ENCODE measurements at regions not wholly inside any gene's neighbourhood (a gene's known extent, or its start where the extent isn't known, plus 50 kb on each side); places are given as distances from the start of the nearest gene placed in this dataset.

- TF ChIP-seq POLR2A (IDR thresholded peaks at IDR 0.05) (no peak), CTCF (IDR thresholded peaks at IDR 0.05) (no peak), POLR2AphosphoS5 (IDR thresholded peaks at IDR 0.05) (no peak), EP300 (IDR thresholded peaks at IDR 0.05) (no peak)
Measured at GRCh38 chr1:78224861-78225552, 179.2 kb downstream of the GIPC2 start.
